OCI-LY3 (cell line): ENCODE measurements at regions not wholly inside any gene's neighbourhood (a gene's known extent, or its start where the extent isn't known, plus 50 kb on each side); places are given as distances from the start of the nearest gene placed in this dataset.

Experiments used
- H2AFZ ChIP-seq: fragments of 200-600, 300-600 bp; shearing (Covaris generic); 2 replicates; pipeline ENCODE4 v1.6.0; 2014; ENCODE audit warnings: antibody characterized with exemption, low read depth, low read length
- H3K27ac ChIP-seq: fragments of 200-600, 300-600 bp; sonication (generic); 2 replicates; pipeline ENCODE4 v1.5.1; 2014; ENCODE audit warnings: mild to moderate bottlenecking, low read length, moderate library complexity, mixed read lengths
- H3K27me3 ChIP-seq: fragments of 200-600, 300-600 bp; sonication (generic); 2 replicates; pipeline ENCODE4 v1.6.1; 2014; ENCODE audit warnings: low read depth, low read length, mixed read lengths
- H3K36me3 ChIP-seq: fragments of 200-600, 300-600 bp; sonication (generic); replicated peaks from 2 replicates; pipeline ENCODE3; 2014; ENCODE audit warnings: low read depth, low read length, mixed read lengths
- H3K4me1 ChIP-seq: fragments of 300-600, 200-600 bp; sonication (generic); 2 replicates; pipeline ENCODE4 v1.6.1; 2014; ENCODE audit warnings: low read length, mixed read lengths
- H3K4me2 ChIP-seq: fragments of 200-600, 300-600 bp; sonication (generic); 2 replicates; pipeline ENCODE4 v1.6.1; 2014; ENCODE audit warnings: low read length, mixed read lengths
- H3K4me3 ChIP-seq: fragments of 300-600, 200-600 bp; sonication (generic); 2 replicates; pipeline ENCODE4 v1.5.1; 2014; ENCODE audit warnings: antibody characterized with exemption, mild to moderate bottlenecking, low read length, moderate library complexity
- H3K79me2 ChIP-seq: fragments of 300-600, 200-600 bp; shearing (Covaris generic); 2 replicates; pipeline ENCODE4 v1.6.1; 2014; ENCODE audit warnings: mild to moderate bottlenecking, low read length, mixed read lengths
- H3K9ac ChIP-seq: fragments of 300-600, 200-600 bp; shearing (Covaris generic); 2 replicates; pipeline ENCODE4 v1.6.0; 2014; ENCODE audit warnings: mild to moderate bottlenecking, low read length, moderate library complexity
- H3K9me3 ChIP-seq: fragments of 200-600, 300-600 bp; shearing (Covaris generic); 2 replicates; pipeline ENCODE4 v1.6.1; 2014; ENCODE audit warnings: low read length, mixed read lengths; ENCODE audit not compliant: insufficient read depth
- H4K20me1 ChIP-seq: fragments of 200-600, 300-600 bp; sonication (generic); 2 replicates; pipeline ENCODE4 v1.6.1; 2016; ENCODE audit warnings: low read length, mixed read lengths; ENCODE audit not compliant: insufficient read depth
- CTCF ChIP-seq: fragments of 200-600, 300-600 bp; sonication (generic); IDR thresholded peaks from 2 replicates; pipeline ENCODE4 v1.5.1; 2014; ENCODE audit warnings: antibody characterized with exemption, low read length, low read depth
- EZH2phosphoT487 ChIP-seq: fragments of 200-600 bp; shearing (Covaris generic); IDR thresholded peaks from 2 replicates; pipeline ENCODE4 v1.6.1; 2018; ENCODE audit warnings: antibody characterized with exemption, mixed run types, low read depth

- no peaks in the 10 kb centered on the region for H3K4me1 ChIP-seq
- H3K4me3 ChIP-seq, result no peak overlapping the region
- no peak for TF ChIP-seq CTCF
- TF ChIP-seq EZH2phosphoT487, result no peak
- H3K4me2 ChIP-seq, result no peak overlapping the region
- no peaks in the 10 kb centered on the region for H3K79me2 ChIP-seq
- H3K27me3 ChIP-seq, result no peaks in the 10 kb centered on the region
- no peaks in the 10 kb centered on the region for H3K36me3 ChIP-seq
- no peak overlapping the region for H3K9ac ChIP-seq
- no peak overlapping the region for H3K27ac ChIP-seq
- H3K9me3 ChIP-seq, result no peaks in the 10 kb centered on the region
- no peaks in the 10 kb centered on the region for H4K20me1 ChIP-seq
- no peak overlapping the region for H2AFZ ChIP-seq
Observed at GRCh38 chr7:124482229-124482628, 283.4 kb downstream of the GPR37 start.

GRCh38 chr7:124480821-124481290 is 284.7 kb downstream of the GPR37 start:
- Histone ChIP-seq H3K9me3 (no peaks in the 10 kb centered on the region), H4K20me1 (no peaks in the 10 kb centered on the region), H3K9ac (no peak overlapping the region), H3K79me2 (no peaks in the 10 kb centered on the region), H3K27ac (no peak overlapping the region), H2AFZ (no peak overlapping the region), H3K4me1 (no peaks in the 10 kb centered on the region), H3K27me3 (no peaks in the 10 kb centered on the region), H3K36me3 (no peaks in the 10 kb centered on the region), H3K4me3 (no peak overlapping the region), H3K4me2 (no peak overlapping the region)
- TF ChIP-seq EZH2phosphoT487 (no peak), CTCF (no peak)

GRCh38 chr7:124480036-124480820 is 285.4 kb downstream of the GPR37 start:
- no peak for TF ChIP-seq CTCF
- Histone ChIP-seq H2AFZ (no peak overlapping the region), H3K27ac (no peak overlapping the region), H3K4me3 (no peak overlapping the region), H3K9ac (no peak overlapping the region), H3K4me1 (no peaks in the 10 kb centered on the region), H3K4me2 (no peak overlapping the region), H4K20me1 (no peaks in the 10 kb centered on the region), H3K36me3 (no peaks in the 10 kb centered on the region), H3K9me3 (no peaks in the 10 kb centered on the region), H3K79me2 (no peaks in the 10 kb centered on the region), H3K27me3 (no peaks in the 10 kb centered on the region)

GRCh38 chr7:124462249-124462648 is 303.3 kb downstream of the GPR37 start:
- no peaks in the 10 kb centered on the region for H4K20me1 ChIP-seq
- no peaks in the 10 kb centered on the region for H3K36me3 ChIP-seq
- TF ChIP-seq EZH2phosphoT487 (no peak), CTCF (no peak)
- no peaks in the 10 kb centered on the region for H3K79me2 ChIP-seq
- H3K4me1 ChIP-seq, result no peaks in the 10 kb centered on the region
- H3K4me3 ChIP-seq, result no peak overlapping the region
- no peak overlapping the region for H3K9ac ChIP-seq
- H3K27me3 ChIP-seq, result no peaks in the 10 kb centered on the region
- no peak overlapping the region for H2AFZ ChIP-seq
- H3K9me3 ChIP-seq, result no peaks in the 10 kb centered on the region
- no peak overlapping the region for H3K4me2 ChIP-seq
- H3K27ac ChIP-seq, result no peak overlapping the region
